Vagina (tissue), 2 donors: ENCODE measurements at regions not wholly inside any gene's neighbourhood (a gene's known extent, or its start where the extent isn't known, plus 50 kb on each side); places are given as distances from the start of the nearest gene placed in this dataset.

Experiments used
- POLR2AphosphoS5 ChIP-seq, 2 donors: sonication (generic); formaldehyde crosslinking; IDR thresholded peaks; one replicate each; pipeline ENCODE4 v1.9.0; 2017; ENCODE audit warnings: antibody characterized with exemption in 2 of 2, mild to moderate bottlenecking in 2 of 2, low read depth in 1 of 2; ENCODE audit not compliant: insufficient read depth in 1 of 2
- TF ChIP-seq, protein P1 (sequence below), 3 experiments: fragments of 450-650 bp in 2 of 3; fragments of 200-600 bp in 1 of 3; sonication (generic) in 1 of 3; IDR thresholded peaks; one replicate each; pipeline ENCODE4 v1.5.1; 2017 to 2019; ENCODE audit warnings: antibody characterized with exemption in 3 of 3, mild to moderate bottlenecking in 2 of 3, moderate library complexity in 2 of 3

DNA sequence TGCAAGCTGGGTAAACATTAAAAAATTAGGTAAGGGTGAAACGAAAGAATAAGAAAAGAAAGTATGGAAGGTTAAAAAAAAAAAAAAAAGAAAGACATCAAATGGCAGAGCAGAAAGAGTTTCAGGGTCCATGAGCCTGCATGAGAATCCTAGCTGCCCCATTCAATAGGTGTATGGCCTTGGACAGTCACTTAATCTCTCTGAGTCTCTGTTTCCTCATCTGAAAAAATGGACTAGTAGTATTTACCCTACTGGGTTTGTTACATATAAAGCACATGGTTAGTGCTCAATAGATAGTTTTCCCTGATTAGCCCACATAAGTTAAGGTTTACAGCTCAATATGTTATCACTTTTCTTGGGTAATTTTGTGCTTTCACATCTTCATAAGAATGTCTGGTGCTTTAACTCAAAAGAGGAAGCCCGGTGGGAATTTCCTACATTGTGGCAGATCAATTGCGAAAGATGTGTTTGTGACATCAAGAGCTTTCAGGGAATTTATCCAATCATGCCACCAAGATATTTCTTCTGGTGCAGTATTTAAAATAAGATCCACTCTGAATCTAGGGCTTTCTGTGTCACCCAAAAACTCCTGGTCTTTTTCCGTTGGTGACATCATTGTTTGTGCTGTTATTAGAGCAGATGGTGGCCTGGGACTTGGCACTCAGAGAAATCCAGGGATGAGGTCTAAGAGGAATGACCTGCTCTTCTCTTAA, 57.2 kb upstream of the UBE2E1 start:
- TF ChIP-seq, protein P1, sequence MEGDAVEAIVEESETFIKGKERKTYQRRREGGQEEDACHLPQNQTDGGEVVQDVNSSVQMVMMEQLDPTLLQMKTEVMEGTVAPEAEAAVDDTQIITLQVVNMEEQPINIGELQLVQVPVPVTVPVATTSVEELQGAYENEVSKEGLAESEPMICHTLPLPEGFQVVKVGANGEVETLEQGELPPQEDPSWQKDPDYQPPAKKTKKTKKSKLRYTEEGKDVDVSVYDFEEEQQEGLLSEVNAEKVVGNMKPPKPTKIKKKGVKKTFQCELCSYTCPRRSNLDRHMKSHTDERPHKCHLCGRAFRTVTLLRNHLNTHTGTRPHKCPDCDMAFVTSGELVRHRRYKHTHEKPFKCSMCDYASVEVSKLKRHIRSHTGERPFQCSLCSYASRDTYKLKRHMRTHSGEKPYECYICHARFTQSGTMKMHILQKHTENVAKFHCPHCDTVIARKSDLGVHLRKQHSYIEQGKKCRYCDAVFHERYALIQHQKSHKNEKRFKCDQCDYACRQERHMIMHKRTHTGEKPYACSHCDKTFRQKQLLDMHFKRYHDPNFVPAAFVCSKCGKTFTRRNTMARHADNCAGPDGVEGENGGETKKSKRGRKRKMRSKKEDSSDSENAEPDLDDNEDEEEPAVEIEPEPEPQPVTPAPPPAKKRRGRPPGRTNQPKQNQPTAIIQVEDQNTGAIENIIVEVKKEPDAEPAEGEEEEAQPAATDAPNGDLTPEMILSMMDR (IDR thresholded peaks at IDR 0.05), result no peak
- TF ChIP-seq POLR2AphosphoS5 (IDR thresholded peaks at IDR 0.05; ENCODE audit: insufficient read depth in 1 of 2, low read depth in 1 of 2), result no peak
